Endothelial cell of umbilical vein (primary cell): ENCODE measurements at regions not wholly inside any gene's neighbourhood (a gene's known extent, or its start where the extent isn't known, plus 50 kb on each side); places are given as distances from the start of the nearest gene placed in this dataset.

ENCODE experiments used
- BruUV-seq: library from RNA; stranded (reverse); fragments of 400-500 nt; replicated peaks from 2 replicates; lab custom pipeline; 2021; lab: Mats Ljungman, UMichigan
- CTCF ChIA-PET: fragments of 300-600, 350-600 bp; sonication (Branson Sonifier 250); formaldehyde crosslinking; loops from one replicate; lab custom pipeline; 2021; ENCODE audit warnings: antibody characterized with exemption, inconsistent platforms; lab: Charles Lee
- POLR2A ChIA-PET: fragments of 300-600, 350-600 bp; sonication (Branson Sonifier 250); formaldehyde crosslinking; loops from one replicate; lab custom pipeline; 2021; ENCODE audit warnings: antibody characterized with exemption, inconsistent platforms; lab: Charles Lee
- DNase-seq: peaks from one replicate; pipeline ENCODE4 v3.0.0-alpha.2; 2011; ENCODE audit warnings: low read depth, low spot score
- FAIRE-seq: peaks from 2 replicates; lab custom pipeline; 2011; peaks lifted over from hg19 to GRCh38; lab: Jason Lieb, UNC
- H2AFZ ChIP-seq: 2 replicates; pipeline ENCODE4 v1.6.0; 2012; ENCODE audit warnings: low read depth, low read length, control low read depth, inconsistent platforms
- H3K27ac ChIP-seq: 2 replicates; pipeline ENCODE4 v1.5.1; 2011; ENCODE audit warnings: low read depth, mild to moderate bottlenecking, control low read depth, low read length, moderate library complexity; ENCODE audit not compliant: insufficient read depth
- H3K27me3 ChIP-seq, 2 experiments: 2 replicates each; pipeline versions ENCODE4 v1.6.0 to v1.6.1; 2011; ENCODE audit warnings: low read length in 2 of 2, mixed read lengths in 1 of 2; ENCODE audit not compliant: control insufficient read depth in 2 of 2, insufficient read depth in 2 of 2
- H3K36me3 ChIP-seq, 2 experiments: 2 replicates in 1 of 2; 3 replicates in 1 of 2; pipeline ENCODE4 v1.5.1; 2011; ENCODE audit warnings: low read length in 2 of 2, mild to moderate bottlenecking in 1 of 2, moderate library complexity in 1 of 2; ENCODE audit not compliant: control insufficient read depth in 2 of 2, insufficient read depth in 2 of 2; ENCODE audit errors: extremely low read depth in 1 of 2
- H3K4me1 ChIP-seq: 3 replicates; pipeline ENCODE4 v1.5.1; 2011; ENCODE audit warnings: mild to moderate bottlenecking, low read length; ENCODE audit not compliant: control insufficient read depth, insufficient read depth; ENCODE audit errors: extremely low read depth
- H3K4me2 ChIP-seq: 2 replicates; pipeline ENCODE4 v1.6.1; 2011; ENCODE audit warnings: low read length, control low read depth, mixed read lengths; ENCODE audit not compliant: insufficient read depth
- H3K4me3 ChIP-seq, 3 experiments: fragments of 200-600 bp in 1 of 3; sonication (generic), shearing (Covaris generic) in 1 of 3; replicated peaks in 1 of 3; 2 replicates each; pipeline ENCODE4 v1.5.1; 2011 to 2016; ENCODE audit warnings: control low read depth in 3 of 3, low read length in 3 of 3, mild to moderate bottlenecking in 2 of 3, inconsistent platforms in 1 of 3, low read depth in 1 of 3, moderate library complexity in 1 of 3; ENCODE audit not compliant: insufficient read depth in 1 of 3
- H3K79me2 ChIP-seq: 2 replicates; pipeline ENCODE4 v1.6.0; 2012; ENCODE audit warnings: low read length, inconsistent platforms; ENCODE audit not compliant: control insufficient read depth, insufficient read depth
- H3K9ac ChIP-seq: replicated peaks from 2 replicates; pipeline ENCODE3; 2011; ENCODE audit warnings: low read length, control low read depth; ENCODE audit not compliant: insufficient read depth; ENCODE audit errors: extremely low read depth
- H3K9me1 ChIP-seq: replicated peaks from 3 replicates; pipeline ENCODE4 v1.6.0; 2011; ENCODE audit warnings: mild to moderate bottlenecking, low read length; ENCODE audit not compliant: control insufficient read depth, insufficient read depth; ENCODE audit errors: extremely low read depth
- H3K9me3 ChIP-seq: replicated peaks from 2 replicates; pipeline ENCODE4 v1.5.1; 2012; ENCODE audit warnings: low read length, inconsistent platforms; ENCODE audit not compliant: control insufficient read depth, insufficient read depth
- H4K20me1 ChIP-seq: replicated peaks from 2 replicates; pipeline ENCODE3; 2011; ENCODE audit warnings: mild to moderate bottlenecking, low read length; ENCODE audit not compliant: control insufficient read depth, insufficient read depth; ENCODE audit errors: extremely low read depth
- EZH2 ChIP-seq: IDR thresholded peaks from 2 replicates; pipeline ENCODE4 v1.6.1; 2012; ENCODE audit warnings: borderline replicate concordance, low read depth, mild to moderate bottlenecking, moderate library complexity, low read length, inconsistent platforms; ENCODE audit not compliant: severe bottlenecking
- dilution Hi-C: fragments of 300-500 bp; cut with MboI; formaldehyde crosslinking; loops from one replicate; pipeline ENCODE4 v1.15.0; 2019; ENCODE audit warnings: low sequenced_read_pairs; ENCODE audit not compliant: extremely low pct_ligation_motif_present
- intact Hi-C: fragments of 100-400 bp; cut with micrococcal nuclease; formaldehyde crosslinking; loops from one replicate; pipeline ENCODE4 v1.10.0; 2022
- TF ChIP-seq, protein P1 (sequence below), 2 donors: IDR thresholded peaks; 1 replicate in 1 of 2; 2 replicates in 1 of 2; pipeline ENCODE4 v1.5.1; 2011; ENCODE audit warnings: low read length in 2 of 2, mild to moderate bottlenecking in 2 of 2, moderate library complexity in 2 of 2, control low read depth in 1 of 2, inconsistent platforms in 1 of 2, low read depth in 1 of 2; ENCODE audit not compliant: insufficient read depth in 1 of 2; ENCODE audit errors: extremely low read depth in 1 of 2

GRCh38 chr6:118410001-118410400 lies 138.1 kb upstream of the PLN start:
- no TSS peak for BruUV-seq
- Histone ChIP-seq H3K4me3 (no peak overlapping the region), H3K27me3 (no peaks in the 10 kb centered on the region), H3K79me2 (no peaks in the 10 kb centered on the region), H3K9ac (no peak overlapping the region), H3K4me2 (no peak overlapping the region), H3K36me3 (no peaks in the 10 kb centered on the region), H3K9me1 (no peaks in the 10 kb centered on the region), H3K4me1 (no peaks in the 10 kb centered on the region), H3K9me3 (no peaks in the 10 kb centered on the region), H3K27ac (no peak overlapping the region), H2AFZ (no peak overlapping the region), H4K20me1 (no peaks in the 10 kb centered on the region)
- dilution Hi-C loops (no loop called here), intact Hi-C loops (no loop called here)
- CTCF ChIA-PET: no interaction called here
- DNase-seq (no peak), FAIRE-seq (no peak)
- TF ChIP-seq, protein P1, sequence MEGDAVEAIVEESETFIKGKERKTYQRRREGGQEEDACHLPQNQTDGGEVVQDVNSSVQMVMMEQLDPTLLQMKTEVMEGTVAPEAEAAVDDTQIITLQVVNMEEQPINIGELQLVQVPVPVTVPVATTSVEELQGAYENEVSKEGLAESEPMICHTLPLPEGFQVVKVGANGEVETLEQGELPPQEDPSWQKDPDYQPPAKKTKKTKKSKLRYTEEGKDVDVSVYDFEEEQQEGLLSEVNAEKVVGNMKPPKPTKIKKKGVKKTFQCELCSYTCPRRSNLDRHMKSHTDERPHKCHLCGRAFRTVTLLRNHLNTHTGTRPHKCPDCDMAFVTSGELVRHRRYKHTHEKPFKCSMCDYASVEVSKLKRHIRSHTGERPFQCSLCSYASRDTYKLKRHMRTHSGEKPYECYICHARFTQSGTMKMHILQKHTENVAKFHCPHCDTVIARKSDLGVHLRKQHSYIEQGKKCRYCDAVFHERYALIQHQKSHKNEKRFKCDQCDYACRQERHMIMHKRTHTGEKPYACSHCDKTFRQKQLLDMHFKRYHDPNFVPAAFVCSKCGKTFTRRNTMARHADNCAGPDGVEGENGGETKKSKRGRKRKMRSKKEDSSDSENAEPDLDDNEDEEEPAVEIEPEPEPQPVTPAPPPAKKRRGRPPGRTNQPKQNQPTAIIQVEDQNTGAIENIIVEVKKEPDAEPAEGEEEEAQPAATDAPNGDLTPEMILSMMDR (IDR thresholded peaks at IDR 0.05; ENCODE audit: extremely low read depth in 1 of 2, insufficient read depth in 1 of 2, low read depth in 1 of 2, low read length in 2 of 2): no peak
- no peak for TF ChIP-seq EZH2
- POLR2A ChIA-PET: no interaction called here
